IMR-90 (cell line): ENCODE measurements at regions not wholly inside any gene's neighbourhood (a gene's known extent, or its start where the extent isn't known, plus 50 kb on each side); places are given as distances from the start of the nearest gene placed in this dataset.

Experiments
- ATAC-seq: fragments of 200-7000 bp; cut with Tn5 transposase; 2 replicates; pipeline ENCODE4 v1.9.1; 2020; ENCODE audit warnings: low read depth, mild to moderate bottlenecking, moderate library complexity
- BruUV-seq: library from RNA; stranded (reverse); fragments of 400-500 nt; replicated peaks from 2 replicates; lab custom pipeline; 2021; lab: Mats Ljungman, UMichigan
- CTCF ChIA-PET: fragments of 300-600 bp; formaldehyde crosslinking; extraction: SDS; loops from one replicate; lab custom pipeline; 2021; ENCODE audit warnings: antibody characterized with exemption; lab: Yijun Ruan, JAX
- POLR2A ChIA-PET: fragments of 300-600 bp; sonication (Branson Sonifier 250); formaldehyde crosslinking; loops from one replicate; lab custom pipeline; 2022; ENCODE audit warnings: antibody characterized with exemption; ENCODE audit not compliant: unreplicated experiment; lab: Charles Lee
- DNase-seq: peaks from one replicate; pipeline ENCODE4 v3.0.0; 2013
- H2AFZ ChIP-seq: replicated peaks from 2 replicates; pipeline ENCODE3; 2013; ENCODE audit warnings: low read length, mild to moderate bottlenecking; ENCODE audit not compliant: poor library complexity
- H2AK5ac ChIP-seq: 2 replicates; pipeline ENCODE4 v1.6.1; 2013; ENCODE audit warnings: low read depth, low read length, inconsistent platforms
- H2AK9ac ChIP-seq: replicated peaks from 2 replicates; pipeline ENCODE3; 2013; ENCODE audit warnings: mild to moderate bottlenecking, low read depth, low read length, moderate library complexity; ENCODE audit not compliant: poor library complexity
- H2BK120ac ChIP-seq: 2 replicates; pipeline ENCODE4 v1.6.1; 2013; ENCODE audit warnings: low read depth, low read length, inconsistent platforms
- H2BK15ac ChIP-seq: 3 replicates; pipeline ENCODE4 v1.6.1; 2013; ENCODE audit warnings: low read depth, low read length, inconsistent platforms
- H2BK20ac ChIP-seq: 2 replicates; pipeline ENCODE4 v1.6.1; 2013; ENCODE audit warnings: low read depth, mild to moderate bottlenecking, inconsistent platforms, low read length, moderate library complexity
- H2BK5ac ChIP-seq: 2 replicates; pipeline ENCODE4 v1.6.1; 2013; ENCODE audit warnings: mild to moderate bottlenecking, low read depth, low read length, inconsistent platforms; ENCODE audit not compliant: poor library complexity, severe bottlenecking
- H3K14ac ChIP-seq: replicated peaks from 2 replicates; pipeline ENCODE4 v1.6.1; 2013; ENCODE audit warnings: low read depth, low read length, inconsistent platforms
- H3K18ac ChIP-seq: 2 replicates; pipeline ENCODE4 v1.6.1; 2013; ENCODE audit warnings: low read depth, low read length, control low read depth
- H3K23ac ChIP-seq: 2 replicates; pipeline ENCODE4 v1.6.1; 2013; ENCODE audit warnings: low read depth, low read length, inconsistent platforms
- H3K27ac ChIP-seq: 2 replicates; pipeline ENCODE4 v1.5.1; 2013; ENCODE audit warnings: mild to moderate bottlenecking, control low read depth, low read length; ENCODE audit not compliant: insufficient read depth
- H3K27me3 ChIP-seq: 2 replicates; pipeline ENCODE4 v1.6.1; 2013; ENCODE audit warnings: low read length; ENCODE audit not compliant: control insufficient read depth, insufficient read depth
- H3K36me3 ChIP-seq: 2 replicates; pipeline ENCODE4 v1.6.1; 2013; ENCODE audit warnings: low read length, mixed read lengths; ENCODE audit not compliant: control insufficient read depth, insufficient read depth
- H3K4ac ChIP-seq: 2 replicates; pipeline ENCODE4 v1.6.1; 2013; ENCODE audit warnings: low read depth, low read length, inconsistent platforms
- H3K4me1 ChIP-seq: 2 replicates; pipeline ENCODE4 v1.6.1; 2013; ENCODE audit warnings: low read length, mixed read lengths; ENCODE audit not compliant: control insufficient read depth, insufficient read depth
- H3K4me2 ChIP-seq: 2 replicates; pipeline ENCODE4 v1.6.1; 2013; ENCODE audit warnings: low read depth, mild to moderate bottlenecking, control low read depth, low read length, moderate library complexity
- H3K4me3 ChIP-seq: 2 replicates; pipeline ENCODE4 v1.5.1; 2013; ENCODE audit warnings: low read depth, mild to moderate bottlenecking, control low read depth, low read length, moderate library complexity; ENCODE audit not compliant: insufficient read depth
- H3K56ac ChIP-seq: 2 replicates; pipeline ENCODE4 v1.6.1; 2013; ENCODE audit warnings: low read length, inconsistent platforms; ENCODE audit not compliant: insufficient read depth; ENCODE audit errors: extremely low read depth
- H3K79me1 ChIP-seq, 2 experiments: 2 replicates each; pipeline ENCODE4 v1.6.1; 2013; ENCODE audit warnings: low read length in 2 of 2, inconsistent platforms in 1 of 2, low read depth in 1 of 2
- H3K9ac ChIP-seq: 2 replicates; pipeline ENCODE4 v1.6.1; 2013; ENCODE audit warnings: low read depth, low read length, control low read depth
- H3K9me1 ChIP-seq: 2 replicates; pipeline ENCODE4 v1.6.1; 2013; ENCODE audit warnings: low read length, inconsistent platforms; ENCODE audit not compliant: insufficient read depth
- H3K9me3 ChIP-seq: 2 replicates; pipeline ENCODE4 v1.6.1; 2013; ENCODE audit warnings: low read length; ENCODE audit not compliant: control insufficient read depth, insufficient read depth
- H4K20me1 ChIP-seq: 2 replicates; pipeline ENCODE4 v1.6.1; 2013; ENCODE audit warnings: low read length, inconsistent platforms; ENCODE audit not compliant: insufficient read depth
- H4K5ac ChIP-seq: 2 replicates; pipeline ENCODE4 v1.6.1; 2013; ENCODE audit warnings: mild to moderate bottlenecking, low read depth, low read length, control low read depth
- H4K8ac ChIP-seq, 2 experiments: 2 replicates each; pipeline ENCODE4 v1.6.1; 2013; ENCODE audit warnings: low read depth in 2 of 2, low read length in 2 of 2, control low read depth in 1 of 2, inconsistent platforms in 1 of 2
- H4K91ac ChIP-seq: 2 replicates; pipeline ENCODE4 v1.6.1; 2013; ENCODE audit warnings: low read depth, low read length, inconsistent platforms; ENCODE audit not compliant: insufficient read depth
- BHLHE40 ChIP-seq: fragments of 150-350 bp; IDR thresholded peaks from 2 replicates; pipeline ENCODE4 v1.6.1; 2016; ENCODE audit warnings: mild to moderate bottlenecking, low read depth, low read length
- CEBPB ChIP-seq: IDR thresholded peaks from 2 replicates; pipeline ENCODE4 v1.6.1; 2012; ENCODE audit warnings: low read depth, low read length, improper control_type of control experiment
- CHD1 ChIP-seq: IDR thresholded peaks from 2 replicates; pipeline ENCODE4 v1.6.1; 2012; ENCODE audit warnings: low read depth, low read length, improper control_type of control experiment
- FOS ChIP-seq: fragments of 150-350 bp; IDR thresholded peaks from 2 replicates; pipeline ENCODE4 v1.6.1; 2016; ENCODE audit warnings: low read depth, low read length
- MAFK ChIP-seq: IDR thresholded peaks from 2 replicates; pipeline ENCODE4 v1.6.1; 2012; ENCODE audit warnings: low read depth, low read length, improper control_type of control experiment
- MAZ ChIP-seq: IDR thresholded peaks from 2 replicates; pipeline ENCODE4 v1.6.1; 2012; ENCODE audit warnings: low read depth, mild to moderate bottlenecking, low read length, improper control_type of control experiment, moderate library complexity, borderline replicate concordance
- MXI1 ChIP-seq: IDR thresholded peaks from 2 replicates; pipeline ENCODE4 v1.6.1; 2012; ENCODE audit warnings: low read depth, mild to moderate bottlenecking, low read length, moderate library complexity, borderline replicate concordance
- NFE2L2 ChIP-seq: fragments of 150-350 bp; IDR thresholded peaks from 2 replicates; pipeline ENCODE4 v1.6.1; 2016; ENCODE audit warnings: low read depth, mild to moderate bottlenecking, low read length
- SMC3 ChIP-seq: fragments of 150-350 bp; IDR thresholded peaks from 2 replicates; pipeline ENCODE4 v1.6.1; 2016; ENCODE audit warnings: low read depth, mild to moderate bottlenecking, antibody characterized with exemption, low read length, moderate library complexity
- WGBS, 2 experiments: methylation state at CpG; one replicate each; pipeline versions ENCODE4 v1.1.5 to v1.1.7; 2013; ENCODE audit warnings: missing lambda C conversion rate in 2 of 2; ENCODE audit not compliant: insufficient read length in 1 of 2; ENCODE audit errors: extremely low coverage in 2 of 2; 5-methylcytosine and 5-hydroxymethylcytosine counted together
- dilution Hi-C: fragments of 300-500 bp; cut with HindIII; formaldehyde crosslinking; loops from one replicate; pipeline ENCODE4 v1.14.3; 2018; ENCODE audit warnings: low sequenced_read_pairs; ENCODE audit not compliant: unreplicated experiment
- in situ Hi-C: fragments of 300-500 bp; cut with MboI; formaldehyde crosslinking; loops from 3 replicates; pipeline ENCODE4 v1.14.3; 2019; ENCODE audit warnings: low sequenced_read_pairs, inconsistent platforms, mixed read lengths
- intact Hi-C: fragments of 100-400 bp; cut with micrococcal nuclease; formaldehyde crosslinking; loops from 2 replicates; pipeline ENCODE4 v1.10.0; 2022
- TF ChIP-seq, protein P1 (sequence below): fragments of 150-350 bp; IDR thresholded peaks from 2 replicates; pipeline ENCODE4 v1.6.1; 2016; ENCODE audit warnings: low read depth, mild to moderate bottlenecking, low read length, moderate library complexity, borderline replicate concordance
- TF ChIP-seq, protein P2 (sequence below): fragments of 150-350 bp; IDR thresholded peaks from 2 replicates; pipeline ENCODE4 v1.6.1; 2017; ENCODE audit warnings: mild to moderate bottlenecking, antibody characterized with exemption, low read length, low read depth
- TF ChIP-seq, protein P3 (sequence below): conservative IDR thresholded peaks from 2 replicates; pipeline ENCODE4 v1.5.1; 2012; ENCODE audit warnings: mild to moderate bottlenecking, low read depth, low read length, improper control_type of control experiment

DNA sequence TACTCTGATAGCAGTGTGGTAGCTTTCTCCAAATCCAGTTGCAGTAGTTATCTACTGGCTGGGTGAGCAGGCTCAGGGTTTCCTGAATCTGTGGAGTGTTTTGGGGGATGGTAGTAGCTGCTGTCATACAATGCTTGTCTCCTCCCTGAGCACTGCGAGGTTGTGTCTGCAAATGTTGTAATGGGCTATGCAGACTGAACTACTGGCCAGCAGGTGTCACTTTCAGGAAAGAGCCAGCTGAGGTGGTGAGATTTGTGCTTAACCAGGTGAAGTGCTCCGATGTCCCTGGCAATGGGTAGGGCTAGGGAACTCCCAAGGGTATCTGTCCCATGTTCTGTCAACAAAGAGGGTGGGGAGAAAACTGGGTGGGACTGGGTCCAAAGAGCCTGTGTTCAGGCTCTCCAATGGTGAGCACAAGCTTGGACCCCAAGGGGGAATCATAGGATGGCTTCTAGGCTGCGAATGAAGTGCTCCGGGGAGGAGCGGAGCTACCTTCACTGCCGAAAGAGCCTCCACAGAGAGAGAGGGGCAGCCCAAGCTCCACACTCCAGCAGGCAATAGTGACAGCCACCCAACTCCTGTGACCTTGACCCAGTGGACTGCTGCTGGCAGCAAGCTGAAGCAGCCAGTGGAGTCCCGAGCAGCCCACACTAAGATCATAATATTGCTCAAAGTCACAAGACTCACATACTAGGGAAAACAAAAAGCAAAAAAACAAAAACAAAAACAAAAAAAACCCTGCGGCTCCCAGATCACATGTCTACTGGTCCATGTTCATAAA lies 1324.0 kb upstream of the USP15 start:
- Histone ChIP-seq H3K4ac (no peak overlapping the region), H4K5ac (no peak overlapping the region), H2AK9ac (no peak overlapping the region), H2BK20ac (no peak overlapping the region), H3K14ac (no peak overlapping the region), H3K79me1 (no peaks in the 10 kb centered on the region), H3K27me3 (no peaks in the 10 kb centered on the region), H3K9ac (no peak overlapping the region), H2BK120ac (no peak overlapping the region), H3K9me3 (peaks cover 3% of the 10 kb centered on the region; the same call in 1 of the 2 replicates), H3K36me3 (no peaks in the 10 kb centered on the region), H2BK15ac (no peak overlapping the region), H2AK5ac (no peak overlapping the region), H3K4me1 (no peaks in the 10 kb centered on the region), H3K9me1 (no peaks in the 10 kb centered on the region), H3K56ac (no peak overlapping the region), H4K20me1 (no peaks in the 10 kb centered on the region), H4K91ac (no peak overlapping the region), H2AFZ (no peak overlapping the region), H2BK5ac (no peak overlapping the region), H4K8ac (no peak overlapping the region), H3K4me2 (no peak overlapping the region), H3K4me3 (no peak overlapping the region), H3K27ac (no peak overlapping the region), H3K18ac (no peak overlapping the region), H3K23ac (no peak overlapping the region)
- CTCF ChIA-PET = no interaction called here
- ATAC-seq (no peak), DNase-seq (no peak)
- in situ Hi-C loops = no loop called here
- TF ChIP-seq, protein P1, sequence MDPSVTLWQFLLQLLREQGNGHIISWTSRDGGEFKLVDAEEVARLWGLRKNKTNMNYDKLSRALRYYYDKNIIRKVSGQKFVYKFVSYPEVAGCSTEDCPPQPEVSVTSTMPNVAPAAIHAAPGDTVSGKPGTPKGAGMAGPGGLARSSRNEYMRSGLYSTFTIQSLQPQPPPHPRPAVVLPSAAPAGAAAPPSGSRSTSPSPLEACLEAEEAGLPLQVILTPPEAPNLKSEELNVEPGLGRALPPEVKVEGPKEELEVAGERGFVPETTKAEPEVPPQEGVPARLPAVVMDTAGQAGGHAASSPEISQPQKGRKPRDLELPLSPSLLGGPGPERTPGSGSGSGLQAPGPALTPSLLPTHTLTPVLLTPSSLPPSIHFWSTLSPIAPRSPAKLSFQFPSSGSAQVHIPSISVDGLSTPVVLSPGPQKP = no peak
- TF ChIP-seq MXI1 (no peak), CEBPB (no peak), SMC3 (no peak), MAZ (no peak), BHLHE40 (no peak), FOS (no peak), MAFK (no peak), NFE2L2 (no peak), CHD1 (no peak)
- TF ChIP-seq, protein P2, sequence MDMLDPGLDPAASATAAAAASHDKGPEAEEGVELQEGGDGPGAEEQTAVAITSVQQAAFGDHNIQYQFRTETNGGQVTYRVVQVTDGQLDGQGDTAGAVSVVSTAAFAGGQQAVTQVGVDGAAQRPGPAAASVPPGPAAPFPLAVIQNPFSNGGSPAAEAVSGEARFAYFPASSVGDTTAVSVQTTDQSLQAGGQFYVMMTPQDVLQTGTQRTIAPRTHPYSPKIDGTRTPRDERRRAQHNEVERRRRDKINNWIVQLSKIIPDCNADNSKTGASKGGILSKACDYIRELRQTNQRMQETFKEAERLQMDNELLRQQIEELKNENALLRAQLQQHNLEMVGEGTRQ = no peak
- TF ChIP-seq, protein P3, sequence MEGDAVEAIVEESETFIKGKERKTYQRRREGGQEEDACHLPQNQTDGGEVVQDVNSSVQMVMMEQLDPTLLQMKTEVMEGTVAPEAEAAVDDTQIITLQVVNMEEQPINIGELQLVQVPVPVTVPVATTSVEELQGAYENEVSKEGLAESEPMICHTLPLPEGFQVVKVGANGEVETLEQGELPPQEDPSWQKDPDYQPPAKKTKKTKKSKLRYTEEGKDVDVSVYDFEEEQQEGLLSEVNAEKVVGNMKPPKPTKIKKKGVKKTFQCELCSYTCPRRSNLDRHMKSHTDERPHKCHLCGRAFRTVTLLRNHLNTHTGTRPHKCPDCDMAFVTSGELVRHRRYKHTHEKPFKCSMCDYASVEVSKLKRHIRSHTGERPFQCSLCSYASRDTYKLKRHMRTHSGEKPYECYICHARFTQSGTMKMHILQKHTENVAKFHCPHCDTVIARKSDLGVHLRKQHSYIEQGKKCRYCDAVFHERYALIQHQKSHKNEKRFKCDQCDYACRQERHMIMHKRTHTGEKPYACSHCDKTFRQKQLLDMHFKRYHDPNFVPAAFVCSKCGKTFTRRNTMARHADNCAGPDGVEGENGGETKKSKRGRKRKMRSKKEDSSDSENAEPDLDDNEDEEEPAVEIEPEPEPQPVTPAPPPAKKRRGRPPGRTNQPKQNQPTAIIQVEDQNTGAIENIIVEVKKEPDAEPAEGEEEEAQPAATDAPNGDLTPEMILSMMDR = no peak
- 75% methylated on average over 6 of the region's 8 CpGs; no CpG with 5 or more reads in 1 of the 2 experiments for WGBS, 2 experiments
- intact Hi-C loops = no loop called here
- no TSS peak for BruUV-seq
- dilution Hi-C loops = no loop called here
- POLR2A ChIA-PET = no interaction called here
